Activated T-cell treated with anti-CD3 and anti-CD28 coated beads, Interleukin-2, amount 50 U/mL, for 4 hours (primary cell): ENCODE measurements at regions not wholly inside any gene's neighbourhood (a gene's known extent, or its start where the extent isn't known, plus 50 kb on each side); places are given as distances from the start of the nearest gene placed in this dataset.
"Not testable (repeated sequence)": the region's sequence is repeated elsewhere in the genome, so short reads cannot be mapped to it uniquely, and the experiment has no call there.

Source experiments
- ATAC-seq, 2 donors: fragments of 200-7000 bp; cut with Tn5 transposase; one replicate each; pipeline ENCODE4 v1.10.0; 2021
- DNase-seq: peaks from one replicate; pipeline ENCODE4 v3.0.0-alpha.2; 2020
- H3K27me3 Mint-ChIP-seq: one replicate; pipeline ENCODE4 v1.8.0; 2021; ENCODE audit warnings: low read depth, mixed read lengths
- H3K36me3 Mint-ChIP-seq: one replicate; pipeline ENCODE4 v1.8.0; 2022; ENCODE audit warnings: mixed read lengths; ENCODE audit not compliant: insufficient read depth
- H3K4me1 Mint-ChIP-seq: one replicate; pipeline ENCODE4 v1.8.0; 2021; ENCODE audit warnings: low read depth, mixed read lengths
- H3K4me3 Mint-ChIP-seq: one replicate; pipeline ENCODE4 v1.8.0; 2021; ENCODE audit warnings: mild to moderate bottlenecking, moderate library complexity, mixed read lengths
- H3K9me3 Mint-ChIP-seq: one replicate; pipeline ENCODE4 v1.8.0; 2021; ENCODE audit warnings: mixed read lengths

GRCh38 chr6:28691991-28692390, 166.3 kb downstream of the GPX5 start:
- not testable (repeated sequence) for H3K4me3 Mint-ChIP-seq, H3K9me3 Mint-ChIP-seq, H3K36me3 Mint-ChIP-seq, H3K4me1 Mint-ChIP-seq, ATAC-seq, DNase-seq
- peaks cover 88% of the 10 kb centered on the region for H3K27me3 Mint-ChIP-seq

- Mint-ChIP-seq H3K36me3 (no peaks in the 10 kb centered on the region), H3K4me1 (peaks cover 6% of the 10 kb centered on the region), H3K27me3 (peaks cover 87% of the 10 kb centered on the region), H3K9me3 (no peaks in the 10 kb centered on the region), H3K4me3 (no peak overlapping the region)
- ATAC-seq (no peak), DNase-seq (no peak)
Measured at GRCh38 chr6:28693033-28693750, 167.5 kb downstream of the GPX5 start.

- DNase-seq, result no peak
- H3K4me1 Mint-ChIP-seq, result peaks cover 6% of the 10 kb centered on the region
- H3K36me3 Mint-ChIP-seq, result no peaks in the 10 kb centered on the region
- H3K9me3 Mint-ChIP-seq, result no peaks in the 10 kb centered on the region
- H3K27me3 Mint-ChIP-seq, result peaks cover 88% of the 10 kb centered on the region
- no peak overlapping the region for H3K4me3 Mint-ChIP-seq
- ATAC-seq, result no peak
Measured at GRCh38 chr6:28693751-28694443, 168.2 kb downstream of the GPX5 start.

- Mint-ChIP-seq H3K4me3 (no peak overlapping the region), H3K36me3 (no peaks in the 10 kb centered on the region), H3K9me3 (no peaks in the 10 kb centered on the region), H3K4me1 (peaks cover 6% of the 10 kb centered on the region), H3K27me3 (peaks cover 87% of the 10 kb centered on the region)
- ATAC-seq (no peak), DNase-seq (no peak)
Measured at GRCh38 chr6:28695715-28696114, 170.0 kb downstream of the GPX5 start.

- ATAC-seq, result no peak
- peaks cover 6% of the 10 kb centered on the region for H3K4me1 Mint-ChIP-seq
- H3K4me3 Mint-ChIP-seq, result no peak overlapping the region
- no peaks in the 10 kb centered on the region for H3K9me3 Mint-ChIP-seq
- H3K36me3 Mint-ChIP-seq, result no peaks in the 10 kb centered on the region
- peaks cover 82% of the 10 kb centered on the region for H3K27me3 Mint-ChIP-seq
- DNase-seq, result no peak
Measured at GRCh38 chr6:28696167-28696566, 170.5 kb downstream of the GPX5 start.

- H3K27me3 Mint-ChIP-seq, result peaks cover 82% of the 10 kb centered on the region
- no peaks in the 10 kb centered on the region for H3K9me3 Mint-ChIP-seq
- no peaks in the 10 kb centered on the region for H3K36me3 Mint-ChIP-seq
Measured at GRCh38 chr6:28696682-28697081, 171.0 kb downstream of the GPX5 start.

GRCh38 chr6:28707387-28708282, 182.0 kb downstream of the GPX5 start:
- ATAC-seq (no peak), DNase-seq (no peak)
- H3K4me3 Mint-ChIP-seq, result no peak overlapping the region
- peaks cover 77% of the 10 kb centered on the region for H3K27me3 Mint-ChIP-seq
- peaks cover 5% of the 10 kb centered on the region for H3K4me1 Mint-ChIP-seq
- H3K9me3 Mint-ChIP-seq, result peaks cover 29% of the 10 kb centered on the region
- H3K36me3 Mint-ChIP-seq, result peaks cover 3% of the 10 kb centered on the region

More at GRCh38 chr6:28696682-28697081, 171.0 kb downstream of the GPX5 start:
- ATAC-seq (no peak), DNase-seq (no peak)
- Mint-ChIP-seq H3K4me1 (peaks cover 6% of the 10 kb centered on the region), H3K4me3 (no peak overlapping the region)

GRCh38 chr6:28709478-28710349, 184.0 kb downstream of the GPX5 start:
- Mint-ChIP-seq H3K9me3 (peaks cover 29% of the 10 kb centered on the region), H3K4me3 (peak overlapping the region; percentile 3), H3K27me3 (peaks cover 67% of the 10 kb centered on the region), H3K4me1 (peaks cover 5% of the 10 kb centered on the region), H3K36me3 (peaks cover 3% of the 10 kb centered on the region)
- no peak for ATAC-seq
- DNase-seq, result no peak

- Mint-ChIP-seq H3K4me3 (no peak overlapping the region), H3K4me1 (peaks cover 5% of the 10 kb centered on the region), H3K9me3 (peaks cover 29% of the 10 kb centered on the region), H3K36me3 (peaks cover 3% of the 10 kb centered on the region), H3K27me3 (peaks cover 69% of the 10 kb centered on the region)
- ATAC-seq, result peak; percentile 46 to 57
- DNase-seq, result no peak
Measured at GRCh38 chr6:28710466-28711191, 184.9 kb downstream of the GPX5 start.

GRCh38 chr6:28711325-28711724, 185.6 kb downstream of the GPX5 start:
- peaks cover 69% of the 10 kb centered on the region for H3K27me3 Mint-ChIP-seq
- DNase-seq (no peak), ATAC-seq (no peak)
- H3K4me1 Mint-ChIP-seq, result peaks cover 5% of the 10 kb centered on the region
- peaks cover 26% of the 10 kb centered on the region for H3K9me3 Mint-ChIP-seq
- H3K36me3 Mint-ChIP-seq, result peaks cover 3% of the 10 kb centered on the region
- H3K4me3 Mint-ChIP-seq, result no peak overlapping the region

- H3K27me3 Mint-ChIP-seq, result peaks cover 65% of the 10 kb centered on the region
- ATAC-seq (peak in 1 of 2 donors; percentile 7), DNase-seq (no peak)
Measured at GRCh38 chr6:28711788-28712341, 186.2 kb downstream of the GPX5 start.

GRCh38 chr6:28712982-28713381, 187.3 kb downstream of the GPX5 start:
- Mint-ChIP-seq H3K9me3 (peaks cover 12% of the 10 kb centered on the region), H3K27me3 (peaks cover 62% of the 10 kb centered on the region), H3K4me3 (no peak overlapping the region), H3K4me1 (peaks cover 5% of the 10 kb centered on the region), H3K36me3 (peaks cover 3% of the 10 kb centered on the region)
- DNase-seq (no peak), ATAC-seq (no peak)

More at GRCh38 chr6:28711788-28712341, 186.2 kb downstream of the GPX5 start:
- H3K4me1 Mint-ChIP-seq, result peaks cover 5% of the 10 kb centered on the region
- peaks cover 23% of the 10 kb centered on the region for H3K9me3 Mint-ChIP-seq
- peaks cover 3% of the 10 kb centered on the region for H3K36me3 Mint-ChIP-seq
- no peak overlapping the region for H3K4me3 Mint-ChIP-seq
